Colonic mucosa (tissue), 4 donors: ENCODE measurements at regions not wholly inside any gene's neighbourhood (a gene's known extent, or its start where the extent isn't known, plus 50 kb on each side); places are given as distances from the start of the nearest gene placed in this dataset.

Experiments
- DNase-seq: peaks from one replicate; pipeline ENCODE4 v3.0.0-alpha.2; 2020
- H3K27ac ChIP-seq: fragments of 200-600 bp; one replicate; pipeline ENCODE4 v1.8.0; 2021
- H3K27me3 ChIP-seq: fragments of 200-600 bp; one replicate; pipeline ENCODE4 v1.8.0; 2021
- H3K36me3 ChIP-seq: fragments of 200-600 bp; one replicate; pipeline ENCODE4 v1.8.0; 2021
- H3K4me1 ChIP-seq: fragments of 200-600 bp; one replicate; pipeline ENCODE4 v1.8.0; 2021; ENCODE audit warnings: mild to moderate bottlenecking
- H3K4me3 ChIP-seq: fragments of 200-600 bp; one replicate; pipeline ENCODE4 v1.8.0; 2021
- H3K9ac ChIP-seq, 2 donors: one replicate each; pipeline ENCODE4 v1.7.0; 2013; ENCODE audit warnings: control low read depth in 2 of 2, low read depth in 2 of 2, low read length in 2 of 2
- H3K9me3 ChIP-seq: fragments of 200-600 bp; one replicate; pipeline ENCODE4 v1.8.0; 2021
- CTCF ChIP-seq: fragments of 200-600 bp; IDR thresholded peaks from one replicate; pipeline ENCODE4 v1.8.0; 2022; ENCODE audit warnings: antibody characterized with exemption, mild to moderate bottlenecking
- intact Hi-C: fragments of 100-400 bp; cut with DNase I; formaldehyde crosslinking; loops from one replicate; pipeline ENCODE4 v1.14.1; 2022
- donor health status: healthy.
- donor health status: DM: no; HTN: no; CAD: no.
- donor health status: DM: no; HTN: no; CAD: no.

GRCh38 chr12:127628645-127629044 is 638.3 kb upstream of the TMEM132C start:
- TF ChIP-seq CTCF = no peak
- H3K27ac ChIP-seq = no peak overlapping the region
- intact Hi-C loops = no loop called here

GRCh38 chr12:127629066-127629820 is 637.7 kb upstream of the TMEM132C start:
- Histone ChIP-seq H3K4me1 (no peaks in the 10 kb centered on the region), H3K27me3 (no peaks in the 10 kb centered on the region), H3K36me3 (no peaks in the 10 kb centered on the region), H3K4me3 (no peak overlapping the region), H3K9me3 (no peaks in the 10 kb centered on the region), H3K9ac (no peak overlapping the region), H3K27ac (no peak overlapping the region)
- intact Hi-C loops = no loop called here
- TF ChIP-seq CTCF = no peak
- DNase-seq = no peak

More at GRCh38 chr12:127628645-127629044, 638.3 kb upstream of the TMEM132C start:
- no peaks in the 10 kb centered on the region for H3K9me3 ChIP-seq
- H3K4me1 ChIP-seq = no peaks in the 10 kb centered on the region
- H3K27me3 ChIP-seq = no peaks in the 10 kb centered on the region
- H3K4me3 ChIP-seq = no peak overlapping the region
- H3K36me3 ChIP-seq = no peaks in the 10 kb centered on the region
- no peak for DNase-seq
- no peak overlapping the region for H3K9ac ChIP-seq

- intact Hi-C loops = no loop called here
- no peak overlapping the region for H3K4me3 ChIP-seq
- no peaks in the 10 kb centered on the region for H3K27me3 ChIP-seq
- no peaks in the 10 kb centered on the region for H3K36me3 ChIP-seq
- no peak for DNase-seq
- H3K4me1 ChIP-seq = no peaks in the 10 kb centered on the region
- TF ChIP-seq CTCF = no peak
- H3K27ac ChIP-seq = no peak overlapping the region
- no peaks in the 10 kb centered on the region for H3K9me3 ChIP-seq
- H3K9ac ChIP-seq = no peak overlapping the region
These were observed 634.5 kb upstream of the TMEM132C start for GRCh38 chr12:127632461-127632860.

- H3K4me3 ChIP-seq = no peak overlapping the region
These were observed 631.1 kb upstream of the TMEM132C start for GRCh38 chr12:127635838-127636237.

GRCh38 chr12:127636882-127637281 is 630.1 kb upstream of the TMEM132C start:
- Histone ChIP-seq H3K4me1 (no peaks in the 10 kb centered on the region), H3K9me3 (no peaks in the 10 kb centered on the region), H3K27ac (no peak overlapping the region), H3K9ac (no peak overlapping the region), H3K4me3 (no peak overlapping the region), H3K27me3 (no peaks in the 10 kb centered on the region), H3K36me3 (no peaks in the 10 kb centered on the region)
- DNase-seq = no peak
- intact Hi-C loops = no loop called here
- TF ChIP-seq CTCF = no peak

More at GRCh38 chr12:127635838-127636237, 631.1 kb upstream of the TMEM132C start:
- no peak for TF ChIP-seq CTCF
- Histone ChIP-seq H3K36me3 (no peaks in the 10 kb centered on the region), H3K9ac (no peak overlapping the region), H3K27ac (no peak overlapping the region), H3K4me1 (no peaks in the 10 kb centered on the region), H3K9me3 (no peaks in the 10 kb centered on the region), H3K27me3 (no peaks in the 10 kb centered on the region)
- intact Hi-C loops = no loop called here
- no peak for DNase-seq
